GM12878 (cell line): ENCODE measurements at regions not wholly inside any gene's neighbourhood (a gene's known extent, or its start where the extent isn't known, plus 50 kb on each side); places are given as distances from the start of the nearest gene placed in this dataset.

Experiments
- ATAC-seq: fragments of 200-7000 bp; cut with Tn5 transposase; 3 replicates; pipeline ENCODE4 v1.9.1; 2020; ENCODE audit warnings: mild to moderate bottlenecking, moderate library complexity
- BruUV-seq: library from RNA; stranded (reverse); fragments of 400-500 nt; replicated peaks from 2 replicates; lab custom pipeline; 2021; lab: Mats Ljungman, UMichigan
- CTCF ChIA-PET: fragments of 300-600 bp; sonication (Branson Sonifier 250); formaldehyde crosslinking; extraction: SDS; loops from one replicate; lab custom pipeline; 2021; ENCODE audit warnings: inconsistent platforms; lab: Yijun Ruan, JAX
- POLR2A ChIA-PET: fragments of 350-600 bp; formaldehyde crosslinking; extraction: SDS; loops from one replicate; lab custom pipeline; 2021; ENCODE audit warnings: inconsistent platforms; lab: Charles Lee
- RAD21 ChIA-PET: fragments of 300-600 bp; sonication (Branson Sonifier 250); formaldehyde crosslinking; loops from one replicate; lab custom pipeline; 2023; ENCODE audit warnings: antibody characterized with exemption; ENCODE audit not compliant: unreplicated experiment; lab: Charles Lee
- SMC1A ChIA-PET: fragments of 300-600 bp; sonication (Branson Sonifier 250); formaldehyde crosslinking; loops from one replicate; lab custom pipeline; 2023; ENCODE audit not compliant: unreplicated experiment, uncharacterized antibody; lab: Charles Lee
- DNase-seq: peaks from one replicate; pipeline ENCODE4 v3.0.0-alpha.2; 2011; ENCODE audit warnings: low read depth, low spot score
- FAIRE-seq: peaks from 3 replicates; lab custom pipeline; 2011; peaks lifted over from hg19 to GRCh38; lab: Jason Lieb, UNC
- H2AFZ ChIP-seq: 2 replicates; pipeline ENCODE4 v1.6.0; 2011; ENCODE audit warnings: low read depth, low read length, control low read depth; ENCODE audit not compliant: control insufficient read depth
- H3K27ac ChIP-seq: 2 replicates; pipeline ENCODE4 v1.5.1; 2011; ENCODE audit warnings: control low read depth; ENCODE audit not compliant: control insufficient read depth, insufficient read depth
- H3K27me3 ChIP-seq, 2 experiments: replicated peaks in 1 of 2; 2 replicates each; pipeline versions ENCODE4 v1.6.0 to v1.6.1; 2011; ENCODE audit warnings: low read length in 1 of 2; ENCODE audit not compliant: control insufficient read depth in 2 of 2, insufficient read depth in 2 of 2
- H3K36me3 ChIP-seq, 2 experiments: 2 replicates each; pipeline ENCODE4 v1.5.1; 2011; ENCODE audit warnings: low read length in 1 of 2; ENCODE audit not compliant: control insufficient read depth in 2 of 2, insufficient read depth in 2 of 2
- H3K4me1 ChIP-seq: 2 replicates; pipeline ENCODE4 v1.6.1; 2011; ENCODE audit warnings: mild to moderate bottlenecking, low read length, moderate library complexity, mixed read lengths; ENCODE audit not compliant: control insufficient read depth, insufficient read depth
- H3K4me2 ChIP-seq: 2 replicates; pipeline ENCODE4 v1.6.0; 2011; ENCODE audit warnings: control low read depth; ENCODE audit not compliant: control insufficient read depth, insufficient read depth
- H3K4me3 ChIP-seq: fragments of 200-600 bp; sonication (generic); 2 replicates; pipeline ENCODE4 v1.5.1; 2016
- H3K79me2 ChIP-seq: 2 replicates; pipeline ENCODE4 v1.6.0; 2011; ENCODE audit warnings: low read length; ENCODE audit not compliant: control insufficient read depth, insufficient read depth
- H3K9ac ChIP-seq: 2 replicates; pipeline ENCODE4 v1.8.0; 2011; ENCODE audit warnings: low read length, control low read depth, mixed read lengths; ENCODE audit not compliant: control insufficient read depth, insufficient read depth
- H3K9me3 ChIP-seq: replicated peaks from 3 replicates; pipeline ENCODE4 v1.5.1; 2011; ENCODE audit warnings: mild to moderate bottlenecking, low read length; ENCODE audit not compliant: control insufficient read depth, insufficient read depth
- H4K20me1 ChIP-seq: 2 replicates; pipeline ENCODE4 v1.6.0; 2011; ENCODE audit not compliant: control insufficient read depth, insufficient read depth
- CBFB ChIP-seq: IDR thresholded peaks from 2 replicates; pipeline ENCODE4 v1.6.1; 2016; ENCODE audit warnings: antibody characterized with exemption, low read depth
- FOXM1 ChIP-seq: IDR thresholded peaks from 2 replicates; pipeline ENCODE4 v1.6.1; 2012; ENCODE audit warnings: low read depth, mild to moderate bottlenecking, inconsistent platforms, low read length, moderate library complexity
- IKZF1 ChIP-seq: fragments of 450-650 bp; conservative IDR thresholded peaks from 2 replicates; pipeline ENCODE4 v1.6.1; 2017; ENCODE audit warnings: antibody characterized with exemption, mild to moderate bottlenecking
- KAT2A ChIP-seq: conservative IDR thresholded peaks from 2 replicates; pipeline ENCODE4 v1.6.1; 2011; ENCODE audit warnings: low read depth, low read length; ENCODE audit not compliant: control insufficient read depth
- MEF2A ChIP-seq: IDR thresholded peaks from 2 replicates; pipeline ENCODE4 v1.6.1; 2011; ENCODE audit warnings: low read depth, mild to moderate bottlenecking, low read length, moderate library complexity; ENCODE audit not compliant: insufficient read depth
- MEF2B ChIP-seq: fragments of 450-650 bp; IDR thresholded peaks from 2 replicates; pipeline ENCODE4 v1.6.1; 2018; ENCODE audit warnings: mild to moderate bottlenecking, moderate library complexity; ENCODE audit not compliant: partially characterized antibody, poor library complexity, severe bottlenecking
- SMC3 ChIP-seq: IDR thresholded peaks from 2 replicates; pipeline ENCODE4 v1.6.1; 2011; ENCODE audit warnings: low read length, improper control_type of control experiment, borderline replicate concordance
- SREBF1 ChIP-seq: IDR thresholded peaks from 2 replicates; pipeline ENCODE4 v1.6.1; 2012; ENCODE audit warnings: mild to moderate bottlenecking, low read length
- SREBF2 ChIP-seq: IDR thresholded peaks from 2 replicates; pipeline ENCODE4 v1.6.1; 2012; ENCODE audit warnings: mild to moderate bottlenecking, low read length
- WGBS: methylation state at CpG from one replicate; pipeline ENCODE4 v1.1.6; 2016; ENCODE audit warnings: low lambda C conversion rate; ENCODE audit not compliant: insufficient replicate concordance, insufficient coverage; ENCODE audit errors: missing lambda C conversion rate; 5-methylcytosine and 5-hydroxymethylcytosine counted together
- in situ Hi-C: fragments of 300-500 bp; cut with MboI; formaldehyde crosslinking; loops from 9 replicates; pipeline ENCODE4 v1.14.3; 2018; ENCODE audit warnings: mixed read lengths
- intact Hi-C: fragments of 100-400 bp; cut with micrococcal nuclease; formaldehyde crosslinking; loops from one replicate; pipeline ENCODE4 v1.14.2; 2022; ENCODE audit not compliant: unreplicated experiment
- TF ChIP-seq, protein P1 (sequence below): fragments of 450-650 bp; IDR thresholded peaks from 2 replicates; pipeline ENCODE4 v1.6.1; 2016; ENCODE audit warnings: mild to moderate bottlenecking, moderate library complexity, borderline replicate concordance
- TF ChIP-seq, protein P2 (sequence below): fragments of 450-650 bp; IDR thresholded peaks from 2 replicates; pipeline ENCODE4 v1.6.1; 2016; ENCODE audit warnings: mild to moderate bottlenecking
- TF ChIP-seq, protein P3 (sequence below): IDR thresholded peaks from 2 replicates; pipeline ENCODE4 v1.6.1; 2011; ENCODE audit warnings: borderline replicate concordance, low read depth, mild to moderate bottlenecking, moderate library complexity, low read length; ENCODE audit not compliant: insufficient read depth, poor library complexity, severe bottlenecking
- TF ChIP-seq, protein P4 (sequence below): fragments of 450-650 bp; formaldehyde crosslinking; IDR thresholded peaks from 2 replicates; pipeline ENCODE4 v1.4.0; 2020; ENCODE audit warnings: mild to moderate bottlenecking, moderate library complexity

DNA sequence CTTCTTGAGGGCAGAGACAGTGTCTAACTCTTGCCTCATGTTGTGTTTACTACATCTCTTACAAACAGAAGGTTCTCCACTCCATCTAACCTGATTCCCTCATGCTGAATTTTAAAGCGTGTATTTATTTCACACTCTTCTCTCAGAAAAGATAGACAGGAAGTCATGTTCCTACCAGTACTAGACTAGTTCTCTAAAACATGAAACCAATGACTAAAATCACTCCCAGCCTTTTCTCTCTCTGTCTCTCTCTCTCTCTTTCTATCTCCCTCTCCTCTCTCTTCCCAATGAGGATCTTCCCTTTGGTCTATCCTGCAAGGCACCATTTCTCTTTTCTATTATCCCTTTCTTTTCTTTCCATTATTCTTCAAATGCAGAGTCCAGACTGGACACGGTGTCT lies 391.9 kb upstream of the CADM1 start (continued):
- TF ChIP-seq, protein P1, sequence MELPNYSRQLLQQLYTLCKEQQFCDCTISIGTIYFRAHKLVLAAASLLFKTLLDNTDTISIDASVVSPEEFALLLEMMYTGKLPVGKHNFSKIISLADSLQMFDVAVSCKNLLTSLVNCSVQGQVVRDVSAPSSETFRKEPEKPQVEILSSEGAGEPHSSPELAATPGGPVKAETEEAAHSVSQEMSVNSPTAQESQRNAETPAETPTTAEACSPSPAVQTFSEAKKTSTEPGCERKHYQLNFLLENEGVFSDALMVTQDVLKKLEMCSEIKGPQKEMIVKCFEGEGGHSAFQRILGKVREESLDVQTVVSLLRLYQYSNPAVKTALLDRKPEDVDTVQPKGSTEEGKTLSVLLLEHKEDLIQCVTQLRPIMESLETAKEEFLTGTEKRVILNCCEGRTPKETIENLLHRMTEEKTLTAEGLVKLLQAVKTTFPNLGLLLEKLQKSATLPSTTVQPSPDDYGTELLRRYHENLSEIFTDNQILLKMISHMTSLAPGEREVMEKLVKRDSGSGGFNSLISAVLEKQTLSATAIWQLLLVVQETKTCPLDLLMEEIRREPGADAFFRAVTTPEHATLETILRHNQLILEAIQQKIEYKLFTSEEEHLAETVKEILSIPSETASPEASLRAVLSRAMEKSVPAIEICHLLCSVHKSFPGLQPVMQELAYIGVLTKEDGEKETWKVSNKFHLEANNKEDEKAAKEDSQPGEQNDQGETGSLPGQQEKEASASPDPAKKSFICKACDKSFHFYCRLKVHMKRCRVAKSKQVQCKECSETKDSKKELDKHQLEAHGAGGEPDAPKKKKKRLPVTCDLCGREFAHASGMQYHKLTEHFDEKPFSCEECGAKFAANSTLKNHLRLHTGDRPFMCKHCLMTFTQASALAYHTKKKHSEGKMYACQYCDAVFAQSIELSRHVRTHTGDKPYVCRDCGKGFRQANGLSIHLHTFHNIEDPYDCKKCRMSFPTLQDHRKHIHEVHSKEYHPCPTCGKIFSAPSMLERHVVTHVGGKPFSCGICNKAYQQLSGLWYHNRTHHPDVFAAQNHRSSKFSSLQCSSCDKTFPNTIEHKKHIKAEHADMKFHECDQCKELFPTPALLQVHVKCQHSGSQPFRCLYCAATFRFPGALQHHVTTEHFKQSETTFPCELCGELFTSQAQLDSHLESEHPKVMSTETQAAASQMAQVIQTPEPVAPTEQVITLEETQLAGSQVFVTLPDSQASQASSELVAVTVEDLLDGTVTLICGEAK: no peak

DNA sequence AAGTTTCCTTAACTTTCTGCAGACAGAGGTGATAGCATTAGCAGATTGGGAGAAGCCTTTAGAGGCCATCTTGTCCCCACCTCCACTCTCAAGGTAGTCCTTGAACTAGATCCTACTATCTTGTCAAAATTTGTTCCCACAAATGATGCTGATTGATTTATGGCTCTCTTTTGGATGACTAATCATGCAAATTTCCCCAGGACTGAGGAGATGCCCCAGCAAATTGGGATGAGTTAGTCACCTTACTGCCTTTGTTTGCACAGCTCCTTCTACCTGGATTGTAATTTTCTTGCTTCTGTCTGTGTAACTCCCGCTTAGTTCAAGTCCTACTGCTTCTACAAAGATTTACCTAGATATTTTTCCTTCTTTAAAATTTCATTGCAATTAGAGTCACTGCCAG lies 391.4 kb upstream of the CADM1 start:
- DNase-seq (no peak), FAIRE-seq (no peak), ATAC-seq (no peak)
- Histone ChIP-seq H3K27ac (no peak overlapping the region), H3K9me3 (no peaks in the 10 kb centered on the region; the same call in 2 of the 3 replicates), H3K36me3 (no peaks in the 10 kb centered on the region), H2AFZ (no peak overlapping the region), H3K4me2 (no peak overlapping the region), H4K20me1 (no peaks in the 10 kb centered on the region), H3K9ac (no peak overlapping the region), H3K79me2 (no peaks in the 10 kb centered on the region), H3K4me1 (peaks cover 14% of the 10 kb centered on the region), H3K27me3 (no peaks in the 10 kb centered on the region), H3K4me3 (no peak overlapping the region)
- 100% methylated on average over 1 of the region's 1 CpG for WGBS
- SMC1A ChIA-PET: interaction anchor here (1.1 to 2.9 kb wide), 4 partner anchors 11 to 23 kb away, joined by 3 to 18 read pairs (median 6); no protein-coding TSS in a partner anchor
- in situ Hi-C loops: no loop called here
- intact Hi-C loops: no loop called here
- RAD21 ChIA-PET: no interaction called here
- no TSS peak for BruUV-seq
- CTCF ChIA-PET: no interaction called here
- POLR2A ChIA-PET: no interaction called here
- TF ChIP-seq FOXM1 (no peak), SREBF1 (no peak), SREBF2 (no peak), MEF2B (no peak), CBFB (no peak), IKZF1 (no peak), KAT2A (no peak), MEF2A (no peak), SMC3 (no peak)
- TF ChIP-seq, protein P2, sequence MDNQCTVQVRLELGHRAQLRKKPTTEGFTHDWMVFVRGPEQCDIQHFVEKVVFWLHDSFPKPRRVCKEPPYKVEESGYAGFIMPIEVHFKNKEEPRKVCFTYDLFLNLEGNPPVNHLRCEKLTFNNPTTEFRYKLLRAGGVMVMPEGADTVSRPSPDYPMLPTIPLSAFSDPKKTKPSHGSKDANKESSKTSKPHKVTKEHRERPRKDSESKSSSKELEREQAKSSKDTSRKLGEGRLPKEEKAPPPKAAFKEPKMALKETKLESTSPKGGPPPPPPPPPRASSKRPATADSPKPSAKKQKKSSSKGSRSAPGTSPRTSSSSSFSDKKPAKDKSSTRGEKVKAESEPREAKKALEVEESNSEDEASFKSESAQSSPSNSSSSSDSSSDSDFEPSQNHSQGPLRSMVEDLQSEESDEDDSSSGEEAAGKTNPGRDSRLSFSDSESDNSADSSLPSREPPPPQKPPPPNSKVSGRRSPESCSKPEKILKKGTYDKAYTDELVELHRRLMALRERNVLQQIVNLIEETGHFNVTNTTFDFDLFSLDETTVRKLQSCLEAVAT: no peak
- TF ChIP-seq, protein P3, sequence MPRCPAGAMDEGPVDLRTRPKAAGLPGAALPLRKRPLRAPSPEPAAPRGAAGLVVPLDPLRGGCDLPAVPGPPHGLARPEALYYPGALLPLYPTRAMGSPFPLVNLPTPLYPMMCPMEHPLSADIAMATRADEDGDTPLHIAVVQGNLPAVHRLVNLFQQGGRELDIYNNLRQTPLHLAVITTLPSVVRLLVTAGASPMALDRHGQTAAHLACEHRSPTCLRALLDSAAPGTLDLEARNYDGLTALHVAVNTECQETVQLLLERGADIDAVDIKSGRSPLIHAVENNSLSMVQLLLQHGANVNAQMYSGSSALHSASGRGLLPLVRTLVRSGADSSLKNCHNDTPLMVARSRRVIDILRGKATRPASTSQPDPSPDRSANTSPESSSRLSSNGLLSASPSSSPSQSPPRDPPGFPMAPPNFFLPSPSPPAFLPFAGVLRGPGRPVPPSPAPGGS: no peak
- TF ChIP-seq, protein P4, sequence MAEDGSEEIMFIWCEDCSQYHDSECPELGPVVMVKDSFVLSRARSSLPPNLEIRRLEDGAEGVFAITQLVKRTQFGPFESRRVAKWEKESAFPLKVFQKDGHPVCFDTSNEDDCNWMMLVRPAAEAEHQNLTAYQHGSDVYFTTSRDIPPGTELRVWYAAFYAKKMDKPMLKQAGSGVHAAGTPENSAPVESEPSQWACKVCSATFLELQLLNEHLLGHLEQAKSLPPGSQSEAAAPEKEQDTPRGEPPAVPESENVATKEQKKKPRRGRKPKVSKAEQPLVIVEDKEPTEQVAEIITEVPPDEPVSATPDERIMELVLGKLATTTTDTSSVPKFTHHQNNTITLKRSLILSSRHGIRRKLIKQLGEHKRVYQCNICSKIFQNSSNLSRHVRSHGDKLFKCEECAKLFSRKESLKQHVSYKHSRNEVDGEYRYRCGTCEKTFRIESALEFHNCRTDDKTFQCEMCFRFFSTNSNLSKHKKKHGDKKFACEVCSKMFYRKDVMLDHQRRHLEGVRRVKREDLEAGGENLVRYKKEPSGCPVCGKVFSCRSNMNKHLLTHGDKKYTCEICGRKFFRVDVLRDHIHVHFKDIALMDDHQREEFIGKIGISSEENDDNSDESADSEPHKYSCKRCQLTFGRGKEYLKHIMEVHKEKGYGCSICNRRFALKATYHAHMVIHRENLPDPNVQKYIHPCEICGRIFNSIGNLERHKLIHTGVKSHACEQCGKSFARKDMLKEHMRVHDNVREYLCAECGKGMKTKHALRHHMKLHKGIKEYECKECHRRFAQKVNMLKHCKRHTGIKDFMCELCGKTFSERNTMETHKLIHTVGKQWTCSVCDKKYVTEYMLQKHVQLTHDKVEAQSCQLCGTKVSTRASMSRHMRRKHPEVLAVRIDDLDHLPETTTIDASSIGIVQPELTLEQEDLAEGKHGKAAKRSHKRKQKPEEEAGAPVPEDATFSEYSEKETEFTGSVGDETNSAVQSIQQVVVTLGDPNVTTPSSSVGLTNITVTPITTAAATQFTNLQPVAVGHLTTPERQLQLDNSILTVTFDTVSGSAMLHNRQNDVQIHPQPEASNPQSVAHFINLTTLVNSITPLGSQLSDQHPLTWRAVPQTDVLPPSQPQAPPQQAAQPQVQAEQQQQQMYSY (CRISPR knock-in tag): no peak
